IMR-90 (cell line): ENCODE measurements at regions not wholly inside any gene's neighbourhood (a gene's known extent, or its start where the extent isn't known, plus 50 kb on each side); places are given as distances from the start of the nearest gene placed in this dataset.

ENCODE experiments used
- ATAC-seq: fragments of 200-7000 bp; cut with Tn5 transposase; 2 replicates; pipeline ENCODE4 v1.9.1; 2020; ENCODE audit warnings: low read depth, mild to moderate bottlenecking, moderate library complexity
- BruUV-seq: library from RNA; stranded (reverse); fragments of 400-500 nt; replicated peaks from 2 replicates; lab custom pipeline; 2021; lab: Mats Ljungman, UMichigan
- CTCF ChIA-PET: fragments of 300-600 bp; formaldehyde crosslinking; extraction: SDS; loops from one replicate; lab custom pipeline; 2021; ENCODE audit warnings: antibody characterized with exemption; lab: Yijun Ruan, JAX
- POLR2A ChIA-PET: fragments of 300-600 bp; sonication (Branson Sonifier 250); formaldehyde crosslinking; loops from one replicate; lab custom pipeline; 2022; ENCODE audit warnings: antibody characterized with exemption; ENCODE audit not compliant: unreplicated experiment; lab: Charles Lee
- DNase-seq: peaks from one replicate; pipeline ENCODE4 v3.0.0; 2013
- H2AFZ ChIP-seq: replicated peaks from 2 replicates; pipeline ENCODE3; 2013; ENCODE audit warnings: low read length, mild to moderate bottlenecking; ENCODE audit not compliant: poor library complexity
- H2AK5ac ChIP-seq: 2 replicates; pipeline ENCODE4 v1.6.1; 2013; ENCODE audit warnings: low read depth, low read length, inconsistent platforms
- H2AK9ac ChIP-seq: replicated peaks from 2 replicates; pipeline ENCODE3; 2013; ENCODE audit warnings: mild to moderate bottlenecking, low read depth, low read length, moderate library complexity; ENCODE audit not compliant: poor library complexity
- H2BK120ac ChIP-seq: 2 replicates; pipeline ENCODE4 v1.6.1; 2013; ENCODE audit warnings: low read depth, low read length, inconsistent platforms
- H2BK15ac ChIP-seq: 3 replicates; pipeline ENCODE4 v1.6.1; 2013; ENCODE audit warnings: low read depth, low read length, inconsistent platforms
- H2BK20ac ChIP-seq: 2 replicates; pipeline ENCODE4 v1.6.1; 2013; ENCODE audit warnings: low read depth, mild to moderate bottlenecking, inconsistent platforms, low read length, moderate library complexity
- H2BK5ac ChIP-seq: 2 replicates; pipeline ENCODE4 v1.6.1; 2013; ENCODE audit warnings: mild to moderate bottlenecking, low read depth, low read length, inconsistent platforms; ENCODE audit not compliant: poor library complexity, severe bottlenecking
- H3K14ac ChIP-seq: replicated peaks from 2 replicates; pipeline ENCODE4 v1.6.1; 2013; ENCODE audit warnings: low read depth, low read length, inconsistent platforms
- H3K18ac ChIP-seq: 2 replicates; pipeline ENCODE4 v1.6.1; 2013; ENCODE audit warnings: low read depth, low read length, control low read depth
- H3K23ac ChIP-seq: 2 replicates; pipeline ENCODE4 v1.6.1; 2013; ENCODE audit warnings: low read depth, low read length, inconsistent platforms
- H3K27ac ChIP-seq: 2 replicates; pipeline ENCODE4 v1.5.1; 2013; ENCODE audit warnings: mild to moderate bottlenecking, control low read depth, low read length; ENCODE audit not compliant: insufficient read depth
- H3K27me3 ChIP-seq: 2 replicates; pipeline ENCODE4 v1.6.1; 2013; ENCODE audit warnings: low read length; ENCODE audit not compliant: control insufficient read depth, insufficient read depth
- H3K36me3 ChIP-seq: 2 replicates; pipeline ENCODE4 v1.6.1; 2013; ENCODE audit warnings: low read length, mixed read lengths; ENCODE audit not compliant: control insufficient read depth, insufficient read depth
- H3K4ac ChIP-seq: 2 replicates; pipeline ENCODE4 v1.6.1; 2013; ENCODE audit warnings: low read depth, low read length, inconsistent platforms
- H3K4me1 ChIP-seq: 2 replicates; pipeline ENCODE4 v1.6.1; 2013; ENCODE audit warnings: low read length, mixed read lengths; ENCODE audit not compliant: control insufficient read depth, insufficient read depth
- H3K4me2 ChIP-seq: 2 replicates; pipeline ENCODE4 v1.6.1; 2013; ENCODE audit warnings: low read depth, mild to moderate bottlenecking, control low read depth, low read length, moderate library complexity
- H3K4me3 ChIP-seq: 2 replicates; pipeline ENCODE4 v1.5.1; 2013; ENCODE audit warnings: low read depth, mild to moderate bottlenecking, control low read depth, low read length, moderate library complexity; ENCODE audit not compliant: insufficient read depth
- H3K56ac ChIP-seq: 2 replicates; pipeline ENCODE4 v1.6.1; 2013; ENCODE audit warnings: low read length, inconsistent platforms; ENCODE audit not compliant: insufficient read depth; ENCODE audit errors: extremely low read depth
- H3K79me1 ChIP-seq, 2 experiments: 2 replicates each; pipeline ENCODE4 v1.6.1; 2013; ENCODE audit warnings: low read length in 2 of 2, inconsistent platforms in 1 of 2, low read depth in 1 of 2
- H3K9ac ChIP-seq: 2 replicates; pipeline ENCODE4 v1.6.1; 2013; ENCODE audit warnings: low read depth, low read length, control low read depth
- H3K9me1 ChIP-seq: 2 replicates; pipeline ENCODE4 v1.6.1; 2013; ENCODE audit warnings: low read length, inconsistent platforms; ENCODE audit not compliant: insufficient read depth
- H3K9me3 ChIP-seq: 2 replicates; pipeline ENCODE4 v1.6.1; 2013; ENCODE audit warnings: low read length; ENCODE audit not compliant: control insufficient read depth, insufficient read depth
- H4K20me1 ChIP-seq: 2 replicates; pipeline ENCODE4 v1.6.1; 2013; ENCODE audit warnings: low read length, inconsistent platforms; ENCODE audit not compliant: insufficient read depth
- H4K5ac ChIP-seq: 2 replicates; pipeline ENCODE4 v1.6.1; 2013; ENCODE audit warnings: mild to moderate bottlenecking, low read depth, low read length, control low read depth
- H4K8ac ChIP-seq, 2 experiments: 2 replicates each; pipeline ENCODE4 v1.6.1; 2013; ENCODE audit warnings: low read depth in 2 of 2, low read length in 2 of 2, control low read depth in 1 of 2, inconsistent platforms in 1 of 2
- H4K91ac ChIP-seq: 2 replicates; pipeline ENCODE4 v1.6.1; 2013; ENCODE audit warnings: low read depth, low read length, inconsistent platforms; ENCODE audit not compliant: insufficient read depth
- BHLHE40 ChIP-seq: fragments of 150-350 bp; IDR thresholded peaks from 2 replicates; pipeline ENCODE4 v1.6.1; 2016; ENCODE audit warnings: mild to moderate bottlenecking, low read depth, low read length
- CEBPB ChIP-seq: IDR thresholded peaks from 2 replicates; pipeline ENCODE4 v1.6.1; 2012; ENCODE audit warnings: low read depth, low read length, improper control_type of control experiment
- CHD1 ChIP-seq: IDR thresholded peaks from 2 replicates; pipeline ENCODE4 v1.6.1; 2012; ENCODE audit warnings: low read depth, low read length, improper control_type of control experiment
- MAZ ChIP-seq: IDR thresholded peaks from 2 replicates; pipeline ENCODE4 v1.6.1; 2012; ENCODE audit warnings: low read depth, mild to moderate bottlenecking, low read length, improper control_type of control experiment, moderate library complexity, borderline replicate concordance
- NFE2L2 ChIP-seq: fragments of 150-350 bp; IDR thresholded peaks from 2 replicates; pipeline ENCODE4 v1.6.1; 2016; ENCODE audit warnings: low read depth, mild to moderate bottlenecking, low read length
- RAD21 ChIP-seq: IDR thresholded peaks from 2 replicates; pipeline ENCODE4 v1.6.1; 2012; ENCODE audit warnings: low read length, improper control_type of control experiment
- RCOR1 ChIP-seq: IDR thresholded peaks from 2 replicates; pipeline ENCODE4 v1.6.1; 2012; ENCODE audit warnings: mild to moderate bottlenecking, low read length, improper control_type of control experiment; ENCODE audit not compliant: insufficient replicate concordance
- SMC3 ChIP-seq: fragments of 150-350 bp; IDR thresholded peaks from 2 replicates; pipeline ENCODE4 v1.6.1; 2016; ENCODE audit warnings: low read depth, mild to moderate bottlenecking, antibody characterized with exemption, low read length, moderate library complexity
- WGBS, 2 experiments: methylation state at CpG; one replicate each; pipeline versions ENCODE4 v1.1.5 to v1.1.7; 2013; ENCODE audit warnings: missing lambda C conversion rate in 2 of 2; ENCODE audit not compliant: insufficient read length in 1 of 2; ENCODE audit errors: extremely low coverage in 2 of 2; 5-methylcytosine and 5-hydroxymethylcytosine counted together
- dilution Hi-C: fragments of 300-500 bp; cut with HindIII; formaldehyde crosslinking; loops from one replicate; pipeline ENCODE4 v1.14.3; 2018; ENCODE audit warnings: low sequenced_read_pairs; ENCODE audit not compliant: unreplicated experiment
- in situ Hi-C: fragments of 300-500 bp; cut with MboI; formaldehyde crosslinking; loops from 3 replicates; pipeline ENCODE4 v1.14.3; 2019; ENCODE audit warnings: low sequenced_read_pairs, inconsistent platforms, mixed read lengths
- intact Hi-C: fragments of 100-400 bp; cut with micrococcal nuclease; formaldehyde crosslinking; loops from 2 replicates; pipeline ENCODE4 v1.10.0; 2022
- TF ChIP-seq, protein P1 (sequence below): conservative IDR thresholded peaks from 2 replicates; pipeline ENCODE4 v1.5.1; 2012; ENCODE audit warnings: mild to moderate bottlenecking, low read depth, low read length, improper control_type of control experiment
- TF ChIP-seq, protein P2 (sequence below): fragments of 150-350 bp; IDR thresholded peaks from 2 replicates; pipeline ENCODE4 v1.6.1; 2016; ENCODE audit warnings: low read depth, mild to moderate bottlenecking, low read length, moderate library complexity, borderline replicate concordance

DNA sequence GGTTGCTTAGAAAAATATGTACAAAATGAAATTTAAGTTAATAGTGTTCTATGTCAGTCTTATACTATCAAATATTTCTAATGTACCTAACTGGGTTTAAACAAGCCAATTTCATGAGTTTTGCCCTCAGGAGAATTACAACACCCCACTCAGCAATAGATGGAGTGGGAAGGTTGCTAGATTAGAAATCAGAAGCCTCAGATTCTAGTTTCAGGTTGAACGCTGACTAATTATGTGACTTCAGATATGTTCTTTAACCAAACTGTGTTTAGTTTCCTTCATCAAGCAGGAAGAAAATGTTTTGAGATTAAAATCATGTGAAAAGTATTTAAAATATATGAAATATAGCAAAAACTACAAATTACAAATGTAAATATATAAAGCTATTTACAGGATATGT, 133.8 kb upstream of the KCNH7 start:
- in situ Hi-C loops, result no loop called here
- Histone ChIP-seq H2BK15ac (no peak overlapping the region), H3K18ac (no peak overlapping the region), H3K27ac (no peak overlapping the region), H3K56ac (no peak overlapping the region), H2BK120ac (no peak overlapping the region), H3K36me3 (no peaks in the 10 kb centered on the region), H2AK9ac (no peak overlapping the region), H4K8ac (no peak overlapping the region), H3K9me1 (no peaks in the 10 kb centered on the region), H3K9ac (no peak overlapping the region), H3K9me3 (peaks cover 2% of the 10 kb centered on the region; the same call in 1 of the 2 replicates), H4K5ac (no peak overlapping the region), H3K14ac (no peak overlapping the region), H4K20me1 (no peaks in the 10 kb centered on the region), H4K91ac (no peak overlapping the region), H3K27me3 (no peaks in the 10 kb centered on the region), H3K4me1 (no peaks in the 10 kb centered on the region), H3K4me2 (no peak overlapping the region), H2AFZ (no peak overlapping the region), H2AK5ac (no peak overlapping the region), H3K4me3 (no peak overlapping the region), H3K79me1 (no peaks in the 10 kb centered on the region), H2BK5ac (no peak overlapping the region), H3K4ac (no peak overlapping the region), H2BK20ac (no peak overlapping the region), H3K23ac (no peak overlapping the region)
- ATAC-seq (no peak), DNase-seq (no peak)
- BruUV-seq, result no TSS peak
- ChIA-PET POLR2A (no interaction called here), CTCF (no interaction called here)
- dilution Hi-C loops, result no loop called here
- WGBS, 2 experiments, result no CpG with 5 or more reads among the region's 1 CpG
- intact Hi-C loops, result no loop called here
- TF ChIP-seq NFE2L2 (no peak), CHD1 (no peak), BHLHE40 (no peak), MAZ (no peak), SMC3 (no peak), CEBPB (no peak), RAD21 (no peak), RCOR1 (no peak)
- TF ChIP-seq, protein P1, sequence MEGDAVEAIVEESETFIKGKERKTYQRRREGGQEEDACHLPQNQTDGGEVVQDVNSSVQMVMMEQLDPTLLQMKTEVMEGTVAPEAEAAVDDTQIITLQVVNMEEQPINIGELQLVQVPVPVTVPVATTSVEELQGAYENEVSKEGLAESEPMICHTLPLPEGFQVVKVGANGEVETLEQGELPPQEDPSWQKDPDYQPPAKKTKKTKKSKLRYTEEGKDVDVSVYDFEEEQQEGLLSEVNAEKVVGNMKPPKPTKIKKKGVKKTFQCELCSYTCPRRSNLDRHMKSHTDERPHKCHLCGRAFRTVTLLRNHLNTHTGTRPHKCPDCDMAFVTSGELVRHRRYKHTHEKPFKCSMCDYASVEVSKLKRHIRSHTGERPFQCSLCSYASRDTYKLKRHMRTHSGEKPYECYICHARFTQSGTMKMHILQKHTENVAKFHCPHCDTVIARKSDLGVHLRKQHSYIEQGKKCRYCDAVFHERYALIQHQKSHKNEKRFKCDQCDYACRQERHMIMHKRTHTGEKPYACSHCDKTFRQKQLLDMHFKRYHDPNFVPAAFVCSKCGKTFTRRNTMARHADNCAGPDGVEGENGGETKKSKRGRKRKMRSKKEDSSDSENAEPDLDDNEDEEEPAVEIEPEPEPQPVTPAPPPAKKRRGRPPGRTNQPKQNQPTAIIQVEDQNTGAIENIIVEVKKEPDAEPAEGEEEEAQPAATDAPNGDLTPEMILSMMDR, result no peak
- TF ChIP-seq, protein P2, sequence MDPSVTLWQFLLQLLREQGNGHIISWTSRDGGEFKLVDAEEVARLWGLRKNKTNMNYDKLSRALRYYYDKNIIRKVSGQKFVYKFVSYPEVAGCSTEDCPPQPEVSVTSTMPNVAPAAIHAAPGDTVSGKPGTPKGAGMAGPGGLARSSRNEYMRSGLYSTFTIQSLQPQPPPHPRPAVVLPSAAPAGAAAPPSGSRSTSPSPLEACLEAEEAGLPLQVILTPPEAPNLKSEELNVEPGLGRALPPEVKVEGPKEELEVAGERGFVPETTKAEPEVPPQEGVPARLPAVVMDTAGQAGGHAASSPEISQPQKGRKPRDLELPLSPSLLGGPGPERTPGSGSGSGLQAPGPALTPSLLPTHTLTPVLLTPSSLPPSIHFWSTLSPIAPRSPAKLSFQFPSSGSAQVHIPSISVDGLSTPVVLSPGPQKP, result no peak
